ENCODE measurements at regions not wholly inside any gene's neighbourhood (a gene's known extent, or its start where the extent isn't known, plus 50 kb on each side); places are given as distances from the start of the nearest gene placed in this dataset.

DNA sequence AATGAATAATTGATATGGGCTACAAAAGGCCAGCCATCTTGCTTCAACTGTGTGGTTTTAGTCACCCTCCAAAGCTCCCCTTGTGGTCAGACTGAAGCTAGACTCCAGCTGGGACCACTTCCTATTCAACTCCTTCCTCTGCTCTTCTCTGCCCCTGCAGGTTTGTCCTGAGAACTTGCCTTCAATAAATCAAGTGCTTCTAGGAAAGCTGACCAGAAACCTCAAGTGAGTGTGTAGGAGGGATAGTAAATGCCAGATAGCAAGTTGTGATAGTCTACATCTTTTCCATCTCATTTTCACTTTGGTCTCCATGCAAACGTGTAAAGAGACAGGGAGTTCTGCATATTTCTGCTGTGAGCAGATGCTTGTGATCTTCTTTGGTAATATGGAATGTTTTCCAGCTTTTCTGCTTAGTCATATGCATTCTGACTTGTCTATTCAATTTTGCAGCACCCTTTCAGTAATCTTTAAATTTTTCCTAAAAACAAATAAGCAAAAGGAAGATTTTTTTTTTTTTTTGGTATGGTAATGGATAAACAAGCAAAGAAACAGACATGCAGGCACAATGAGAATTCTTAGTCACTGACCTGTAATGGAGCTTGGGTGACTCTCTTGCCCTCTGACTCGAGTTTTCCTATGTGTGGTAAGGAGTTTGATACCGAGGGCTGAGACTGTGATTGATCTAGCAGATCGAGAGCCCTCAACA is 201.3 kb upstream of the BTBD3 start:
- no peak for DNase-seq (ENCODE audit: low spot score)

DNA sequence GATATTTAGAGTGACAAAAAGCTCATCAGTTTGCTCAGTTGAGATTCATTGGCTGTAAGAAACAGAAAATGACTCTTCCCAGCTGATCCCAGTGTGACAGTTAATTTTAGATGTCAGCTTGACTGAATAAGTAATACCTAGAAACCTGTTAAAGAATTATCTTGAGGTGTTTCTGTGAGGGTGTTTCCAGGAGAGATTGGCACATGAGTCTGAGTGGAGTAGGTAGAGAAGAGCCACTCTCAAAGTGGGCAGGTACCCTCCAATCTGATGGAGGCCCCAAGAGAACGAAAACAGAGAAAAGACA is 200.8 kb upstream of the BTBD3 start:
- DNase-seq (ENCODE audit: low spot score) = no peak

- no peak for DNase-seq (ENCODE audit: low spot score)
Measured at GRCh38 chr20:11717562-11717961, 200.1 kb upstream of the BTBD3 start.

DNA sequence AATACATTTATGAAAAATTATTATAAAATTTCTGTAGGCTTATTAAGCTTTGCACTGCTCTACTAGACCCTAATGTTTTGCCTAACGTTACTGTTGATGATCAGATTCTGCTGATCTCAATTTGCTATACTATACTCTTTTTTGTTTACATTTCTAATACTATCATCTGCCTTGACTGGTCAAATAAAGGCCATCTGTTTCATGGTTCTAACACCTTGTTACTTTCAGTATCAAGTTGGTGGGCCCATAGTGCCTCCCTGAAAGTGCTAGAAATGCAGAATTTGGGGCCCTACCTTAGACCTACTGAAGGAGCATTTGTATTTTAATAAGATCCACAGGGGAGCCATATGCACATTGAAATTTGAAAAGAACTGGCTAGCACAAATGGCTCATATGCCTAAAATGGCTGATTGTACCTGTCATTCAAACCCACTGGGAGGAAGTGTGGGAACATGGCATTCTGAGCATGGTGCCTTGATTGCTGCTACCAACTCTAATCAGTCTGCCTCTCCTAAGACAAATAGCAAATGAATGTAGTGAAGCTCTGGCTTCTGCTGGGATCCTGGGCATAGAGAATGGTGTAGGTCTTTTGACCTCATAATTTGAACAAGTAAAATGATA is 199.1 kb upstream of the BTBD3 start:
- no peak for DNase-seq (ENCODE audit: low spot score)

DNA sequence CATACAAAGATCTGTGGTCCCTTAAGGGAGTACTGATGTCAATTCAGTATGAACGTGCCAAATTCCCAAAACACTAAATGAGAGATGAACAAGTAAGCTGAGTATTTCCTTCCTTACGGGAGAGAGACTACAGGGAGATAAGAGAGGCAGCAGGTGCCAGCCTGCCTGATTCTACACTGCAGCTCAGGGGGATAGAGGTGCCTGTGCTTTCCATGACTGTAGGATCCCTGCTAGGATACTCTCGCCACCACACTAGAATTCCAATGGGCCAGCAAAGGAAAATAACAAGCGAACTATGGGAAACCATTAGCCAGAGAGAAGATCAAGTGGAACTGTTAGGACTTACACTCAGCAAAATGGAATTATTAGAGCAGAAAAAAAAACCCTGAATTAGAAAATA is 198.5 kb upstream of the BTBD3 start:
- no peak for DNase-seq (ENCODE audit: low spot score)

DNA sequence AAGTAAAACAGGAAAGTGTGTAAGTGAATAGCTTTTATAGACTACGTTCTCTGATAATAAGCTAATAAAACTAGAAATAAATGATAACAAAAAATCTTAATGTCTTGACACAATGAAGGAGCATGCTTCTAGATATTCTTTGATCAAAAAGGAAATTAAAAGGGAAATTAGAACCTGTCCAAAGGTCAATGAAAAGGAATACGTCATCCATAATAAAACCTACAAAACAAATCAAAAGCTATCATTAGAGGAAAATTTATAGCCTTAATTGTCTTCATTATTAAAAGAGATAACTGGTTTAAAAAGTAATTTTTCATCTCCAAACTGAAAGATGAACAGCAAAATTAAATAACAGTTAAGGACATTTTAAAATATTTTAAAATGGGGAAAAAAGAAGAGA is 196.3 kb upstream of the BTBD3 start:
- no peak for DNase-seq (ENCODE audit: low spot score)

DNA sequence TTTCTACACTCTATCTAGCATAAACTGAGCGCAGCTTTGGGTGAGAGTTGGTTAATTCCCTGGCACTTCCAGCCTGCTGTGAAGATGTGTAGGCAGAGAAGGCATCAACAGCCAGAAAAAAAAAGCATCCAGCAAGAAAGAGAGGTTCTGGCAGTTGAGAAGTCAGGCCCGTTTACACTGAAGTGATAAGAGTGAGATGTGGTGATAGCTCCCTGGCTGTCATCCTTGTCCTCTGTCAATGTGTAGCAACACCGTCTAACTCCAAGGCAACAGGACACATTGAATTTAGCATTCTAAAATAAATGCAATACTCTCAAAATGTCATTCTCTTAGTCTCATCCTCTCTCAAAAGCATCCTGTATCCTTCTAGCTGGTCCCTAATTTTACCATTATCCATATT is 193.6 kb upstream of the BTBD3 start:
- no peak for DNase-seq (ENCODE audit: low spot score)

- DNase-seq (ENCODE audit: low spot score) = no peak
Measured at GRCh38 chr20:11726026-11726425, 191.7 kb upstream of the BTBD3 start.

DNA sequence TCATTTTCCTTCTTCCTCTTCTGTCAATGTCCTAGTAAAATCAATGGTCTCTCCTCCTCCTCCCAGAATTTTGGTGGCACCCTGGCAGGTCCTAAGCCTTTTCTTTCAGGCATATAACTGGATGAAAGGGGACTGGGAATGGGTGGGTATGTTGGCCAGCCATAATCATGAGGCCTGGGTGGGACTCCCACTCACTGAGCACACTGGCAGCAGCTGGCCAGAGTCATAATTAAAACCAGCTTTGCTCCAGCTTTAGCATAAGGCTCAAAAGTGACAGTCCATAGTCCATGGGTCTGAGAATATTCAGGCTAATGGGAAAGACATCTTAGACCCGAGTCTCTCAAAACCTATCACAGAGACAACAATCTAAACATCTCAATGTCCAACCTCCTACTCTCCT is 190.0 kb upstream of the BTBD3 start:
- no peak for DNase-seq (ENCODE audit: low spot score)

DNA sequence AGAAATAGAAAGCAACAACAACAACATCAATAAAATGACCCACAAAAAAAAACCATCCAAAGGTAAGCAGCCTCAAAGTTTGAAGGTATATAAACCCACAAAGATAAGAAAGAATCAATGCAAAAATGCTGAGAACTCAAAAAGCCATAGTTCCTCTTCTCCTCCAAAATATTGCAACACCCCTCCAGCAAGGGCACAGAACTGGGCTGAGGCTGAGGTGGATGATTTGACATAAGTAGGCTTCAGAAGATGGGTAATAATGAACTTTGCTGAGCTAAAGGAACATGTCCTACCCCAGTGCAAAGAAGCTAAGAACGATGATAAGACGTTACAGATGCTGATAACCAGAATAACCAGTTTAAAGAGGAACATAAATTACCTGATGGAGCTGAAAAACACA is 188.8 kb upstream of the BTBD3 start:
- no peak for DNase-seq (ENCODE audit: low spot score)

DNA sequence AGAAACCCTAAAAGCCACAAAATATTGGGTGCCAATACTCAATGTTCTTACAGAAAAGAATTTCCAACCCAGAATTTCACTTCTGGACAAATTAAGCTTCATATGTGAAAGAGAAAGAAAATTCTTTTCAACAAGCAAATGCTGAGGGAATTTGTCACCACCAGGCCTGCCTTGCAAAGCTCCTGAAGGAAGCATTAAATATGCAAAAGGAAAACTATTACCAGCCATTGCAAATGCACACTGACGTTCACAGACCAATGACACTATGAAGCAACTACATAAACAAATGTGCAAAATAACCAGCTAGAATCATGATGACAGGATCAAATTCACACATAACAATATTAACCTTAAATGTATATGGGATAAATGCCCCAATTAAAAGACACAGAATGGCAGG is 187.9 kb upstream of the BTBD3 start:
- no peak for DNase-seq (ENCODE audit: low spot score)

- no peak for DNase-seq (ENCODE audit: low spot score)
Measured at GRCh38 chr20:11734431-11734830, 183.3 kb upstream of the BTBD3 start.

DNA sequence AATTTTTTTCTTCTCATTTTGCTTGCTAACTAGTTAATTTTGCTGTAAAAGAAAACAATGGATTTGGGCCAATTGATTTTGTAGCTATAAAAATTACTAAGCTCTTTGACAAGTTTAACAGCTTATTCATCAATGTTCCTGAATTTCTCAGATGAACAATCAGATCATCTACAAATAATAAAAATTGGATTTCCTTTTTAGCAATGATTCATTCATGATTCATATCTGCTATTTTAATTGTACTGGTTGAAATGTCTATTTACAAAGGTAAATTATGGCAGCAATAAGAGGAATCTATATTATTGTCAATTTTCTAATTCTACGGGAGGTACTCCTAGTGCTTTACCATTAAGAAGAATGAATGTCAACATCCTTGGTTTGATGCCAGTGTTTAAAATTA is 178.8 kb upstream of the BTBD3 start:
- no peak for DNase-seq (ENCODE audit: low spot score)

- no peak for DNase-seq (ENCODE audit: low spot score)
Measured at GRCh38 chr20:11740975-11741374, 176.7 kb upstream of the BTBD3 start.

- DNase-seq (ENCODE audit: low spot score) = no peak
Measured at GRCh38 chr20:11745145-11745544, 172.5 kb upstream of the BTBD3 start.

DNA sequence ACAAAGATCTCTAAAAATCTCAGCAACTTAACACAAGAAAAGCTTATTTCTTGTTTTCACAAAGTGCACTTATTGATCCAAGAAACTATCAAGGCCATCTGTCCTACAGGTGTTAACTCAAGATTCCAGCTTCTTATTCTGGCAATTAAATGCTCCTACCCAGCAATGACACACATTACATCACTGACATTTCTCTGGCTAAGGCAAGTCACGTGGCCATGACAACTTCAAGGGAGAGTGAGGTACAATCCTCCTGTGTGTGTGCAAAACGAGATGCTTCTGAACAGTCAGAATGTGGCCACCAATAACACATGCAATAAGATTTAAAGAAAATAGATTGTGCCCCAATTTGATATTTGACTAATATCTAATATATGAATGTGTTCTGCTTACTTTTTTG is 169.3 kb upstream of the BTBD3 start:
- DNase-seq (ENCODE audit: low spot score) = no peak

GRCh38 chr20:11752336-11752735 is 165.4 kb upstream of the BTBD3 start:
- no peak for DNase-seq (ENCODE audit: low spot score)

GRCh38 chr20:11753155-11753554 is 164.5 kb upstream of the BTBD3 start:
- no peak for DNase-seq (ENCODE audit: low spot score)

DNA sequence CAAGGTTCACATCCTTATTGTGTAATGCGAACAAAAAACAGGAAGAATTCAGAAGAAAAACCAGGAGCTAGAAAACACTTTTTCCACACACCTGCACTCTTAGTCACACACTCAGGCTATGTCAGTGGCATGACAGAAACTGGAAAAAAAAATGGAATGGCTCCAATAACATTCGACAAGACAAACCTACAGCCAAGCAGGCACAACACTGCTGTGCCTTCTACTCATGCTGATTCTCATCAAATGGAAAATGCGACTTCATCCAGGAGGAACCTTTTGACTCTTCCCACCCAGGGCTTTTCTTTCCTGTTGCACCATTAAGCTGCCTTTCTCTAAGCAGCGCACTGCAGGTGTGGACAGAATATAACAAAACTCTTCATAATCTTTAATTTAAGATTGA is 163.2 kb upstream of the BTBD3 start:
- no peak for DNase-seq (ENCODE audit: low spot score)

GRCh38 chr20:11755071-11755841 is 162.4 kb upstream of the BTBD3 start:
- DNase-seq (ENCODE audit: low spot score) = peak; percentile 53

- no peak for DNase-seq (ENCODE audit: low spot score)
Measured at GRCh38 chr20:11761497-11761896, 156.2 kb upstream of the BTBD3 start.

GRCh38 chr20:11766961-11767360 is 150.7 kb upstream of the BTBD3 start:
- no peak for DNase-seq (ENCODE audit: low spot score)

DNA sequence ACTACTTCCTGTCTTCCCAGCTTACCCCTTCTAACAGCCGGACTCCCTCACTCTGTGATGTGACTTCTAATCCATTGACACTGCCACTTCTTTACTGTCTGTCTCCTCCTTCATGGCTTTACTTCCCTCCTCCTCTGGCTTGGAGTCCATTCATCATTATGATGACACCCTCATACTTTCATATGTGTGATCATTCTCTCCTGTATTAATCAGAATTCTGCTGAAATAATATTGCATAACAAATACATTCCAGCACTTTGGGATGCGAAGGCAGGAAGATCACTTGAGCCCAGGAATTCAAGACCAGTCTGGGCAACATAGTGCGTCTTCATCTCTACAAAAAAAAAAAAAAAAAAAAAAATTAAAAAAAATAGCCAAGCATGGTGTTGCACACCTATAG is 147.9 kb upstream of the BTBD3 start:
- no peak for DNase-seq (ENCODE audit: low spot score)
